LNCAP (cell line): ENCODE measurements at regions not wholly inside any gene's neighbourhood (a gene's known extent, or its start where the extent isn't known, plus 50 kb on each side); places are given as distances from the start of the nearest gene placed in this dataset.

Experiments used
- CTCF ChIP-seq: fragments of 450-650 bp; IDR thresholded peaks from 2 replicates; pipeline ENCODE4 v1.5.1; 2017; ENCODE audit warnings: mild to moderate bottlenecking

DNA sequence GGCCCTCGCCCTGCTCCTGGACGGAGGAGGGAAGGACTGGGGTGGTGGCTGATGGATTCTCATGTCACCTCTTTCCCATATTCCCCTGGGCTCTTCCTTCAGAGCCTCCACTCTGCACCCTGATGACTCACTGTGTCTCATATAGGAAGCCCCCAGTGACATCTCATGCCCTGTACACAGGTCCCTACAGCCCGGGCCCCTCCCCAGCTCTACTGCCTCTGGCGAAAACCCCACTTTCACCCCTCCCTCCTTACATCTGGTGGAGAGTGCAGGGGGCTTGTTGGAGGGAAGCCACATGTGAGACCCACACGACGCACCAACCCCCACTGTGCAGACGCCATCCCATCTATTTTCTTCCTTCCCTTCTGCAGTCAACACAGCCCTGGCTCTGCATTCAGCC lies 72.8 kb upstream of the ZNF479 start:
- no peak for TF ChIP-seq CTCF

DNA sequence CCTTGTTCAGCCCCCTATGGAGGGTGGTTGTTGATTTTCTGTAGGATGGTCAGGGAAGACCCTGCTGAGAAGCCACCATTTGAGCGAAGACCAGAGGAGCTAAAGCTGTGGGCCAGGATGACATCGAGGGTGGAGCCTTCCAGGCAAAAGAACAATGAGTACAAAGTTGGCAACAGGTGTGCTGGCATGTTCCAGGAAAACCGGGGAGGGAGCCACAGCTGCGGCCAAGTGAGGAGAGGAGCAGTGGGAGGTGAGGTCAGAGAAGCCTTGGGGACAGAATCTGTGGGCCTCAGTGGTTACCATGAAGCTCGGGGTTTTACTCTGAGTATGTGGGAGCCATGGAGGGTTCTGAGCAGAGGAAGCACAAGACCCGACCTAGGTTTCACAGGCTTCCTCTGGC lies 75.6 kb upstream of the ZNF479 start:
- TF ChIP-seq CTCF, result no peak

GRCh38 chr7:57210212-57210611 lies 78.0 kb upstream of the ZNF479 start:
- no peak for TF ChIP-seq CTCF

GRCh38 chr7:57210871-57211270 lies 78.6 kb upstream of the ZNF479 start:
- TF ChIP-seq CTCF, result no peak

GRCh38 chr7:57211428-57212100 lies 79.3 kb upstream of the ZNF479 start:
- TF ChIP-seq CTCF, result no peak

- TF ChIP-seq CTCF, result no peak
These were observed 83.2 kb upstream of the ZNF479 start for GRCh38 chr7:57215423-57215822.

GRCh38 chr7:57216340-57216739 lies 84.1 kb upstream of the ZNF479 start:
- TF ChIP-seq CTCF, result no peak

DNA sequence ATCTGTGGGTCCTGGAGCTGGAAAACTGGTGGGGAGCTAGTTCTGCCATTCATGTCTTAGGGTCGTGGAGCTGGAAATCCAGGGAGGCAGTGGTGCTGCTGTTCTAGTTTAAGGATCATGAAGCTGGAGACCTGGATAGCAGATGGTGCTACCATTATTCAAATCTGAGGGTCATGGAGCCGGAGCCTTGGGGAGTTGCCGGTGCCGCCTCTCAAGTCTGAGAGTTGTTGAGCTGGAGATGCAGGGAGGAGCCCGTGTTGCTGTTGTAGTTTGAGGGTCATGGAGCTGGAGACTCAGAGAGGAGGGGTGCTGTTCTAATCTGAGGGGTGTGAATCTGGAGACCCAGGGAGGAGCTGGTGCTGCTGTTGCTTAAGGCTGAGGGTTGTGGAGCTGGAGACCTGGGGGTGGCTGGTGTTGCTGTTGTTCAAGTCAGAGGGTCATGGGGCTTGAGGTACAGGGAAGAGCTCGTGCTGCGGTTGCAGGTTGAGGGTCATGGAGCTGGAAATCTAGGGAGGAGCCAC lies 86.0 kb upstream of the ZNF479 start:
- TF ChIP-seq CTCF, result no peak
